ENCODE measurements at regions not wholly inside any gene's neighbourhood (a gene's known extent, or its start where the extent isn't known, plus 50 kb on each side); places are given as distances from the start of the nearest gene placed in this dataset.

DNA sequence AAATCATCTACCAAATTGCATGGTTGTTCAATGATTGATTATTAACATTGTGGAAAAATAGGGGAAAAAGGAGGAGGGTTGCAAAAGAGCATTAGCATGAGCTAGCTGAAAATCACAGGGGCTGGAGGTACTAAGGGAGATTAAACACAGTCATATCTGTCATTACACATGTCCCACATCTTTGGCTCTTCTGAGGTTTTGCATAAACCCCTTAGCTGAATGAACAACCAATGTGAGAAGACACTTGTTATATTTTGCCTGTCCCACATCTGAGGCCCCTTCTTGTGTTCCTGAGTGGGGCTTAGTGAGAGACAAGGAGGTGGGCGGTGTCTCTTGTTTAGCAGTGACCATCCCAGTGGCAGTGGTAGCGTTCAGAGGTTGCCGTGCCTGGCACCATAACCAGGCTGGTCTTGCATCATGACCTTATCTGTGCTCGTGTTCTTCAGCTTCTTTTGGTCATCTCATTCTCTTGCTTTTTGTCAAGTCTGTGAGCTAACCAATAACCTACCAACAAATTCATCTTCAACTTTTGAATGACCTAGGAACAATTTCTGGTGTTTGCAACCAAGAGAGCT, 95.6 kb downstream of the MID1IP1 start:
- no peaks in the 10 kb centered on the region for H3K36me3 ChIP-seq (ENCODE audit: control insufficient read depth in 2 of 2, extremely low read depth in 1 of 2, insufficient read depth in 2 of 2, low read length in 2 of 2)
- H3K9me3 ChIP-seq (ENCODE audit: control insufficient read depth, low read depth, low read length), result no peaks in the 10 kb centered on the region
- dilution Hi-C loops (cut with MboI; ENCODE audit: extremely low pct_ligation_motif_present, low sequenced_read_pairs), result no loop called here
- H3K4me1 ChIP-seq (ENCODE audit: control insufficient read depth, extremely low read depth, insufficient read depth, low read length), result peaks cover 2% of the 10 kb centered on the region
- H3K79me2 ChIP-seq (ENCODE audit: control insufficient read depth, insufficient read depth, low read length), result no peaks in the 10 kb centered on the region
- no peak overlapping the region for H3K4me2 ChIP-seq (ENCODE audit: control insufficient read depth, extremely low read depth, insufficient read depth, low read depth, low read length)
- no peak overlapping the region for H3K4me3 ChIP-seq (ENCODE audit: control insufficient read depth in 2 of 3, extremely low read depth in 1 of 3, insufficient read depth in 2 of 3, low read depth in 1 of 3, low read length in 3 of 3)
- FAIRE-seq (no peak), DNase-seq (ENCODE audit: low read depth, low spot score) (no peak)
- H3K27me3 ChIP-seq (ENCODE audit: control insufficient read depth, extremely low read depth, insufficient read depth, low read length), result no peaks in the 10 kb centered on the region
- no peak overlapping the region for H2AFZ ChIP-seq (ENCODE audit: control insufficient read depth, low read length)
- no peak overlapping the region for H3K9ac ChIP-seq (ENCODE audit: control insufficient read depth, extremely low read depth, insufficient read depth, low read length)
- TF ChIP-seq CTCF (optimal IDR thresholded peaks at IDR 0.05 in 1 of 3, IDR thresholded peaks at IDR 0.05 in 1 of 3, conservative IDR thresholded peaks at IDR 0.05 in 1 of 3; ENCODE audit: extremely low read depth in 1 of 3, insufficient read depth in 2 of 3, low read length in 3 of 3) (no peak), EZH2 (IDR thresholded peaks at IDR 0.05; ENCODE audit: low read length) (no peak)
- no peaks in the 10 kb centered on the region for H4K20me1 ChIP-seq (ENCODE audit: control insufficient read depth, extremely low read depth, insufficient read depth, low read length)
- H3K27ac ChIP-seq (ENCODE audit: control insufficient read depth, insufficient read depth, low read length), result no peak overlapping the region
- no peaks in the 10 kb centered on the region for H3K9me1 ChIP-seq (ENCODE audit: control insufficient read depth, extremely low read depth, insufficient read depth, low read length)

DNA sequence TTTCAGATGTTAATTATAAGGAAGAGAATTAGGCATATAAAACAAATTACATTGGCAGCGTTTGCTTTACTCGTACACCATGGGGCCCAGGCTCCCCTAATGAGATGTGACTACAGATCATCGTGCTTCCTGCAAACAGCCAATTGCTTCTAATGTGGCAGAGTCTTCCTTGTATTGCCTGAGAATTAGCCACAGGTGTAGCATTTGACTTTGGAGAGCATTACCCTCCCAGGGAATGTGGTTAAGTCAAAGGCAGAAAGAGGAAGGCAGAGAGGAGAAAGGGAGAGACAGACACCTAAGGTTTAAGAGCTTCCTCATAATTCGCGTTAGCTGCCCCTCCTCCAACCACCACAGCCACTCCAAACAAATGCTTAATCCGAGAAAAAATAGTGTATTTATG, 97.0 kb downstream of the MID1IP1 start:
- Histone ChIP-seq H2AFZ (ENCODE audit: control insufficient read depth, low read length) (no peak overlapping the region), H3K9me3 (ENCODE audit: control insufficient read depth, low read depth, low read length) (no peaks in the 10 kb centered on the region), H3K4me2 (ENCODE audit: control insufficient read depth, extremely low read depth, insufficient read depth, low read depth, low read length) (no peak overlapping the region), H3K27ac (ENCODE audit: control insufficient read depth, insufficient read depth, low read length) (no peak overlapping the region), H3K27me3 (ENCODE audit: control insufficient read depth, extremely low read depth, insufficient read depth, low read length) (no peaks in the 10 kb centered on the region), H3K9me1 (ENCODE audit: control insufficient read depth, extremely low read depth, insufficient read depth, low read length) (no peaks in the 10 kb centered on the region), H4K20me1 (ENCODE audit: control insufficient read depth, extremely low read depth, insufficient read depth, low read length) (no peaks in the 10 kb centered on the region), H3K4me3 (ENCODE audit: control insufficient read depth in 2 of 3, extremely low read depth in 1 of 3, insufficient read depth in 2 of 3, low read depth in 1 of 3, low read length in 3 of 3) (no peak overlapping the region), H3K9ac (ENCODE audit: control insufficient read depth, extremely low read depth, insufficient read depth, low read length) (no peak overlapping the region), H3K4me1 (ENCODE audit: control insufficient read depth, extremely low read depth, insufficient read depth, low read length) (no peaks in the 10 kb centered on the region), H3K36me3 (ENCODE audit: control insufficient read depth in 2 of 2, extremely low read depth in 1 of 2, insufficient read depth in 2 of 2, low read length in 2 of 2) (no peaks in the 10 kb centered on the region), H3K79me2 (ENCODE audit: control insufficient read depth, insufficient read depth, low read length) (no peaks in the 10 kb centered on the region)
- no peak for FAIRE-seq
- DNase-seq (ENCODE audit: low read depth, low spot score), result no peak
- TF ChIP-seq CTCF (optimal IDR thresholded peaks at IDR 0.05 in 1 of 3, IDR thresholded peaks at IDR 0.05 in 1 of 3, conservative IDR thresholded peaks at IDR 0.05 in 1 of 3; ENCODE audit: extremely low read depth in 1 of 3, insufficient read depth in 2 of 3, low read length in 3 of 3) (no peak), EZH2 (IDR thresholded peaks at IDR 0.05; ENCODE audit: low read length) (no peak)
- dilution Hi-C loops (cut with MboI; ENCODE audit: extremely low pct_ligation_motif_present, low sequenced_read_pairs), result no loop called here

All from keratinocyte (primary cell).